Osteoblast (primary cell): ENCODE measurements at regions not wholly inside any gene's neighbourhood (a gene's known extent, or its start where the extent isn't known, plus 50 kb on each side); places are given as distances from the start of the nearest gene placed in this dataset.

ENCODE experiments used
- DNase-seq: peaks from one replicate; pipeline ENCODE4 v3.0.0; 2011; ENCODE audit warnings: low spot score, mixed read lengths; ENCODE audit not compliant: insufficient read length; ENCODE audit errors: missing footprints
- H2AFZ ChIP-seq: 2 replicates; pipeline ENCODE4 v1.6.0; 2011; ENCODE audit warnings: mild to moderate bottlenecking, low read length
- H3K27ac ChIP-seq: 2 replicates; pipeline ENCODE4 v1.5.1; 2011; ENCODE audit warnings: mild to moderate bottlenecking, low read depth, low read length, moderate library complexity
- H3K27me3 ChIP-seq: 2 replicates; pipeline ENCODE4 v1.6.0; 2012; ENCODE audit warnings: mild to moderate bottlenecking, control low read depth, inconsistent platforms, low read length, moderate library complexity; ENCODE audit not compliant: insufficient read depth
- H3K36me3 ChIP-seq: 2 replicates; pipeline ENCODE4 v1.5.1; 2011; ENCODE audit warnings: mild to moderate bottlenecking, low read length, control low read depth, moderate library complexity; ENCODE audit not compliant: insufficient read depth
- H3K4me1 ChIP-seq: 2 replicates; pipeline ENCODE4 v1.5.1; 2011; ENCODE audit warnings: mild to moderate bottlenecking, low read length, control low read depth, moderate library complexity; ENCODE audit not compliant: insufficient read depth
- H3K4me2 ChIP-seq: 2 replicates; pipeline ENCODE4 v1.6.0; 2011; ENCODE audit warnings: mild to moderate bottlenecking, low read length; ENCODE audit not compliant: insufficient read depth
- H3K4me3 ChIP-seq: fragments of 200-600 bp; sonication (generic); 3 replicates; pipeline ENCODE4 v1.5.1; 2012; ENCODE audit warnings: mild to moderate bottlenecking, low read length, inconsistent platforms; ENCODE audit not compliant: insufficient read depth
- H3K79me2 ChIP-seq: 2 replicates; pipeline ENCODE4 v1.6.0; 2012; ENCODE audit warnings: mild to moderate bottlenecking, low read length, control low read depth, inconsistent platforms; ENCODE audit not compliant: insufficient read depth
- H3K9me3 ChIP-seq: 2 replicates; pipeline ENCODE4 v1.5.1; 2011; ENCODE audit warnings: low read depth, low read length, control low read depth
- H4K20me1 ChIP-seq: 2 replicates; pipeline ENCODE4 v1.6.0; 2012; ENCODE audit warnings: mild to moderate bottlenecking, low read length, control low read depth; ENCODE audit not compliant: insufficient read depth
- TF ChIP-seq, protein P1 (sequence below): IDR thresholded peaks from 2 replicates; pipeline ENCODE4 v1.5.1; 2011; ENCODE audit warnings: mild to moderate bottlenecking, low read depth, low read length, moderate library complexity; ENCODE audit errors: extremely low read depth

DNA sequence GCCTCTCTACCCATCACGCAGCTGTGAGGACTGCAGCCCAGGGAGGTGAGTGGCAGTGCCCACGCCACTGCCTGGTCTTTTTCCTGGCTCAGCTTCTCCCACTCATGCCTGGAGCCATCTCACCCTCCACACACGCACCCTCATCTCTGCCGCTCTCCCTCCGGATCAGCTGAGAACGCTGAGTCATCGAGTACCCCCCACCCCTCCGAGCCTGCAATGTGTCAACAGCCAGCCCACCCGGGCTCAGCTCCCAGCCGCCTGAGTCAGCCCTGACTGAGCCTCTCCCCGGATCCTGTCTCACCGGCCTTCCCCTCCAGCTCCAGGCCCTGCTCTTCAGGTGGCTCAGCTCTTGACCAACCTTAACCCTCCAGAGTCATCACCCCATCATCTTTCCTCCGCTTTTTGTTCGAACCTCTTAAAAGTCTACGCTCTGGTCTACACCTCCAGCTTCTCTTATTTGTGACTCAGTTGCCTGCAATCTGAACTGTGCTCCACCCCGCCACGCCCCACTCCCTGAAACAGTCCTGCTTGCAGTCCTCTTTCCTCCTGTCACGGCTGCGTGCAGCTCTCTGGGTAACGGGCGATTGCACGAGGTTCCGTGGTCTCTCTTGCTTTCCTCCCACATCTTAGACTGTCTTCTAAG lies 94.4 kb upstream of the ASAP2 start:
- Histone ChIP-seq H3K27me3 (no peaks in the 10 kb centered on the region), H4K20me1 (no peaks in the 10 kb centered on the region), H3K36me3 (no peaks in the 10 kb centered on the region), H3K4me2 (peak overlapping the region; percentile 60), H3K79me2 (no peaks in the 10 kb centered on the region), H2AFZ (peak overlapping the region; percentile 65), H3K4me1 (peaks cover 15% of the 10 kb centered on the region), H3K27ac (peak overlapping the region; percentile 89), H3K9me3 (no peaks in the 10 kb centered on the region), H3K4me3 (peak overlapping the region; percentile 3)
- DNase-seq = peak; percentile 97
- TF ChIP-seq, protein P1, sequence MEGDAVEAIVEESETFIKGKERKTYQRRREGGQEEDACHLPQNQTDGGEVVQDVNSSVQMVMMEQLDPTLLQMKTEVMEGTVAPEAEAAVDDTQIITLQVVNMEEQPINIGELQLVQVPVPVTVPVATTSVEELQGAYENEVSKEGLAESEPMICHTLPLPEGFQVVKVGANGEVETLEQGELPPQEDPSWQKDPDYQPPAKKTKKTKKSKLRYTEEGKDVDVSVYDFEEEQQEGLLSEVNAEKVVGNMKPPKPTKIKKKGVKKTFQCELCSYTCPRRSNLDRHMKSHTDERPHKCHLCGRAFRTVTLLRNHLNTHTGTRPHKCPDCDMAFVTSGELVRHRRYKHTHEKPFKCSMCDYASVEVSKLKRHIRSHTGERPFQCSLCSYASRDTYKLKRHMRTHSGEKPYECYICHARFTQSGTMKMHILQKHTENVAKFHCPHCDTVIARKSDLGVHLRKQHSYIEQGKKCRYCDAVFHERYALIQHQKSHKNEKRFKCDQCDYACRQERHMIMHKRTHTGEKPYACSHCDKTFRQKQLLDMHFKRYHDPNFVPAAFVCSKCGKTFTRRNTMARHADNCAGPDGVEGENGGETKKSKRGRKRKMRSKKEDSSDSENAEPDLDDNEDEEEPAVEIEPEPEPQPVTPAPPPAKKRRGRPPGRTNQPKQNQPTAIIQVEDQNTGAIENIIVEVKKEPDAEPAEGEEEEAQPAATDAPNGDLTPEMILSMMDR = no peak

DNA sequence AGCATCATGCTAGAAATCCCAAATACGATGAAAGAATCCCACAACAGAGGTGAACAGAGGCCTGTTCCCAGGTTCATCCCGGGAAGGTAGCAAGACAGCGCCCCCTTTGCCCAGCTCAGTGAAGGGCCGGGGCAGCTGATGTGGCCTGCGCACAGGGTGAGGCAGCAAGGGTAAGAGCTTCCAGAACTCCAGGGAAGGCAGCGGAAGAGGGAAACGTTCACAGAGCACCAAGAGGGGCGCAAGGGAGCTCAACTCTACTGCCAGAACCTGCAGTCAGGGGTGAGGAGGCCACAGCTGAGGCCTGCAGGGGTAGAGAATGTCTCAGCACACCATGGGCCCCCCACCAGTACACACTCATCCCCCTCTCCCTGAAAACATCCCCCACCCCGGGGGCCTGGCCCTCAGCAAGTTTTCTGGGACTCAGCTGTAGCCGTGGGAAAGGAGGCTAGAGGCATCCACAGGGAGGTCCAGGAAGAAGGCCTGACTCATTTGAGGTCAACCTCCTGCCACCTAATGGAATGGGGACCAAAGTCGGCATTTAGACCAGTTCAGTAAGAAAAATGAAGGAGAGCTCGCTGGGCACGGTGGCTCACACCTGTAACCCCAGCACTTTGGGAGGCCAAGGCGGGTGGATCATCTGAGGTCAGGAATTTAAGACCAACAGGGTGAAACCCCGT lies 95.6 kb upstream of the ASAP2 start:
- no peaks in the 10 kb centered on the region for H3K79me2 ChIP-seq
- no peaks in the 10 kb centered on the region for H3K27me3 ChIP-seq
- no peak overlapping the region for H3K4me2 ChIP-seq
- no peak for DNase-seq
- H3K9me3 ChIP-seq = no peaks in the 10 kb centered on the region
- peaks cover 15% of the 10 kb centered on the region for H3K4me1 ChIP-seq
- peak overlapping the region; percentile 27 for H3K27ac ChIP-seq
- H3K36me3 ChIP-seq = no peaks in the 10 kb centered on the region
- H4K20me1 ChIP-seq = no peaks in the 10 kb centered on the region
- no peak overlapping the region for H3K4me3 ChIP-seq
- H2AFZ ChIP-seq = peak overlapping the region; percentile 25
- TF ChIP-seq, protein P1 = peak; percentile 32

DNA sequence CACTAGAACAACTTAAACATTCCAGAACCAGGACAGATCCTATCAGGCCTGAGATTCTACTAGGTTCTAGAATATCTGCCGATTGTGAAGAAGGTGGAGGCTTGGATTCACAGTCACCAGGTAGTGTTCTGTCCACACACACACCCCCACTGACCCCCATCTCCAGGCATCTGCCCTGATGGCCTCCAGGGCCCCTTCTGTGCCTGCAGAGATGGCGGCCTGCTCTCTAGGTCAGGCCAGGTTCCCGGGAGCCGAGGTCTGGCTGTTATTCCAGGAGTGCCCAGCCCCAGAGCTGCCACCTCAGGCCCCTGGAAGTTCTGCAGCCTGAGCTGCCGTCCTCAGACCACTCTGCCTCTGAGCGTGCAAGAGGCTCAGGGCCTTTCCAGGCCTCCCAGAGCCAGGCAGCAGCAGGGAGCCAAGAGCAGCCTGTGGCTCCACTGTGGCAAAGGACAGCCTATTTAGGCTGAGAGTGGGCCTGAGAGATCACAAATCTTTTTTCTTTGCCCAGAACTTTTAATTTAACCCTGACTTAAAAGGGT lies 96.2 kb upstream of the ASAP2 start:
- peaks cover 15% of the 10 kb centered on the region for H3K4me1 ChIP-seq
- no peaks in the 10 kb centered on the region for H3K27me3 ChIP-seq
- DNase-seq = no peak
- no peaks in the 10 kb centered on the region for H3K79me2 ChIP-seq
- H3K36me3 ChIP-seq = no peaks in the 10 kb centered on the region
- TF ChIP-seq, protein P1 = no peak
- no peak overlapping the region for H3K4me2 ChIP-seq
- no peaks in the 10 kb centered on the region for H4K20me1 ChIP-seq
- no peak overlapping the region for H3K27ac ChIP-seq
- H3K4me3 ChIP-seq = no peak overlapping the region
- peak overlapping the region; percentile 25 for H2AFZ ChIP-seq
- H3K9me3 ChIP-seq = no peaks in the 10 kb centered on the region

DNA sequence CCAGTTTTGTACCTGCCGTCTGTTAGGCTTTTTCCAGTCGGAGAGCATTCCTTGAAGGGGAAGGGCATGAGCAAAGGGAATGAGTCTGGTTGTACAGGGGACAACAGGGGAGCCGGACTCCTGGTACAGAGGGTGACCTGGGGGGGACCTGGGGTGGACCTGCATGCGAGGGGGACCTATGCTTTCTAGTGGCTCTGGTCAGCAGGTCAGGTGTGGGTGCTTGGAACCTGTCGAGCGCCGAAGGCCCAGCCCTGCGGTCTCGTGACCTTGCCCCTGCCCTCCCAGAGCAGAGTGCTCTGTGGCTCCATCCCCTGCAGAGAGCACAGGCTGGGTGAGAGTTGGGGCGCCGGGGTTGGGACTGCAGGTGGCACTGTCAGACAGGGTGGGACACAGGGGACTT lies 96.7 kb upstream of the ASAP2 start:
- H3K4me2 ChIP-seq = no peak overlapping the region
- no peaks in the 10 kb centered on the region for H4K20me1 ChIP-seq
- no peaks in the 10 kb centered on the region for H3K79me2 ChIP-seq
- no peaks in the 10 kb centered on the region for H3K36me3 ChIP-seq
- H3K27ac ChIP-seq = no peak overlapping the region
- no peak overlapping the region for H2AFZ ChIP-seq
- peaks cover 15% of the 10 kb centered on the region for H3K4me1 ChIP-seq
- H3K4me3 ChIP-seq = no peak overlapping the region
- TF ChIP-seq, protein P1 = no peak
- no peak for DNase-seq
- H3K9me3 ChIP-seq = no peaks in the 10 kb centered on the region
- H3K27me3 ChIP-seq = no peaks in the 10 kb centered on the region
